CD14-positive monocyte (primary cell): ENCODE measurements at regions not wholly inside any gene's neighbourhood (a gene's known extent, or its start where the extent isn't known, plus 50 kb on each side); places are given as distances from the start of the nearest gene placed in this dataset.
"Not testable (repeated sequence)": the region's sequence is repeated elsewhere in the genome, so short reads cannot be mapped to it uniquely, and the experiment has no call there.

Experiments
- DNase-seq, 3 donors: peaks; one replicate each; pipeline ENCODE4 v3.0.0-alpha.2; 2011 to 2022
- H2AFZ ChIP-seq: 2 replicates; pipeline ENCODE4 v1.6.0; 2012; ENCODE audit warnings: mild to moderate bottlenecking, low read depth, low read length, inconsistent platforms; ENCODE audit not compliant: insufficient read depth, poor library complexity, severe bottlenecking
- H3K27ac ChIP-seq, 2 donors: 1 replicate in 1 of 2; 2 replicates in 1 of 2; pipeline ENCODE4 v1.5.1; 2012 to 2013; ENCODE audit warnings: low read length in 2 of 2, control low read depth in 1 of 2, inconsistent platforms in 1 of 2, low read depth in 1 of 2, mild to moderate bottlenecking in 1 of 2
- H3K27me3 ChIP-seq, 2 donors: one replicate each; pipeline versions ENCODE4 v1.6.0 to v1.6.1; 2011 to 2013; ENCODE audit warnings: low read length in 2 of 2; ENCODE audit not compliant: control insufficient read depth in 2 of 2, insufficient read depth in 2 of 2
- H3K36me3 ChIP-seq, 2 donors: replicated peaks in 1 of 2; 1 replicate in 1 of 2; 2 replicates in 1 of 2; pipeline versions ENCODE4 v1.5.1 to v1.6.1; 2012 to 2013; ENCODE audit warnings: low read length in 2 of 2, control low read depth in 1 of 2, inconsistent platforms in 1 of 2, mild to moderate bottlenecking in 1 of 2; ENCODE audit not compliant: insufficient read depth in 2 of 2, control insufficient read depth in 1 of 2
- H3K4me1 ChIP-seq, 2 donors: 1 replicate in 1 of 2; 2 replicates in 1 of 2; pipeline versions ENCODE4 v1.5.1 to v1.6.1; 2012 to 2013; ENCODE audit warnings: low read length in 2 of 2, control low read depth in 1 of 2, inconsistent platforms in 1 of 2, mild to moderate bottlenecking in 1 of 2, moderate library complexity in 1 of 2; ENCODE audit not compliant: insufficient read depth in 2 of 2, control insufficient read depth in 1 of 2
- H3K4me2 ChIP-seq: replicated peaks from 2 replicates; pipeline ENCODE3; 2012; ENCODE audit warnings: low read length, moderate library complexity, mild to moderate bottlenecking; ENCODE audit not compliant: poor library complexity, severe bottlenecking; ENCODE audit errors: extremely low read depth
- H3K4me3 ChIP-seq, 3 experiments: fragments of 200-600 bp in 1 of 3; sonication (generic) in 1 of 3; replicated peaks in 1 of 3; 1 replicate in 2 of 3; 2 replicates in 1 of 3; pipeline ENCODE4 v1.5.1; 2011 to 2013; ENCODE audit warnings: low read length in 3 of 3, mild to moderate bottlenecking in 3 of 3, control low read depth in 2 of 3, low read depth in 2 of 3, inconsistent platforms in 1 of 3, moderate library complexity in 1 of 3
- H3K79me2 ChIP-seq: 2 replicates; pipeline ENCODE4 v1.6.0; 2012; ENCODE audit warnings: mild to moderate bottlenecking, control low read depth, inconsistent platforms, low read length, moderate library complexity; ENCODE audit not compliant: insufficient read depth
- H3K9ac ChIP-seq: 2 replicates; pipeline ENCODE4 v1.6.0; 2017; ENCODE audit warnings: low read length, mild to moderate bottlenecking; ENCODE audit not compliant: insufficient read depth, poor library complexity, severe bottlenecking
- H3K9me3 ChIP-seq, 2 donors: replicated peaks in 1 of 2; 1 replicate in 1 of 2; 2 replicates in 1 of 2; pipeline versions ENCODE4 v1.5.1 to v1.6.1; 2012 to 2013; ENCODE audit warnings: low read length in 2 of 2, control low read depth in 1 of 2; ENCODE audit not compliant: control insufficient read depth in 1 of 2, insufficient read depth in 1 of 2
- H4K20me1 ChIP-seq: 2 replicates; pipeline ENCODE4 v1.6.0; 2012; ENCODE audit warnings: mild to moderate bottlenecking, low read length, control low read depth, moderate library complexity; ENCODE audit not compliant: insufficient read depth
- H3K27ac Mint-ChIP-seq, 7 donors: one replicate each; pipeline ENCODE4 v1.8.0; 2020; ENCODE audit warnings: mild to moderate bottlenecking in 7 of 7, mixed read lengths in 7 of 7, moderate library complexity in 6 of 7, inconsistent platforms in 2 of 7
- H3K27me3 Mint-ChIP-seq, 3 donors: one replicate each; pipeline ENCODE4 v1.8.0; 2021 to 2022; ENCODE audit warnings: low read depth in 3 of 3, mild to moderate bottlenecking in 3 of 3, mixed read lengths in 3 of 3, moderate library complexity in 3 of 3, inconsistent platforms in 1 of 3
- H3K36me3 Mint-ChIP-seq, 2 donors: one replicate each; pipeline ENCODE4 v1.8.0; 2020; ENCODE audit warnings: mixed read lengths in 2 of 2, inconsistent platforms in 1 of 2, mild to moderate bottlenecking in 1 of 2
- H3K4me1 Mint-ChIP-seq: one replicate; pipeline ENCODE4 v1.8.0; 2020; ENCODE audit warnings: mild to moderate bottlenecking, mixed read lengths
- H3K4me3 Mint-ChIP-seq, 2 donors: one replicate each; pipeline ENCODE4 v1.8.0; 2020; ENCODE audit warnings: mild to moderate bottlenecking in 2 of 2, mixed read lengths in 2 of 2, moderate library complexity in 1 of 2
- H3K9me3 Mint-ChIP-seq, 7 donors: one replicate each; pipeline ENCODE4 v1.8.0; 2020 to 2022; ENCODE audit warnings: mixed read lengths in 7 of 7, mild to moderate bottlenecking in 6 of 7, moderate library complexity in 6 of 7, inconsistent platforms in 2 of 7
- WGBS: methylation state at CpG from one replicate; pipeline ENCODE4 v1.1.5; 2013; ENCODE audit warnings: missing lambda C conversion rate; ENCODE audit not compliant: insufficient coverage; 5-methylcytosine and 5-hydroxymethylcytosine counted together
- intact Hi-C, 2 donors: fragments of 100-400 bp; cut with micrococcal nuclease; formaldehyde crosslinking; loops; one replicate each; pipeline versions ENCODE4 v1.15.0 to v1.15.1; 2023
- TF ChIP-seq, protein P1 (sequence below): fragments of 200-600 bp; IDR thresholded peaks from one replicate; pipeline ENCODE4 v1.8.0; 2022; ENCODE audit warnings: antibody characterized with exemption, mild to moderate bottlenecking

GRCh38 chr2:43068041-43068533 lies 158.3 kb downstream of the ZFP36L2 start:
- Histone ChIP-seq H2AFZ (no peak overlapping the region), H3K27me3 (no peaks in the 10 kb centered on the region), H3K9me3 (no peaks in the 10 kb centered on the region), H3K9ac (no peak overlapping the region), H4K20me1 (no peaks in the 10 kb centered on the region), H3K36me3 (no peaks in the 10 kb centered on the region), H3K4me3 (no peak overlapping the region), H3K27ac (no peak overlapping the region), H3K4me1 (peaks cover 12 to 20% of the 10 kb centered on the region in 2 donors), H3K79me2 (no peaks in the 10 kb centered on the region), H3K4me2 (no peak overlapping the region)
- H3K9me3 Mint-ChIP-seq = peaks cover 0 to 3% (median 0%) of the 10 kb centered on the region in 7 donors
- H3K27me3 Mint-ChIP-seq = peaks cover 2 to 6% (median 3%) of the 10 kb centered on the region in 3 donors
- no peak for DNase-seq
- TF ChIP-seq, protein P1, sequence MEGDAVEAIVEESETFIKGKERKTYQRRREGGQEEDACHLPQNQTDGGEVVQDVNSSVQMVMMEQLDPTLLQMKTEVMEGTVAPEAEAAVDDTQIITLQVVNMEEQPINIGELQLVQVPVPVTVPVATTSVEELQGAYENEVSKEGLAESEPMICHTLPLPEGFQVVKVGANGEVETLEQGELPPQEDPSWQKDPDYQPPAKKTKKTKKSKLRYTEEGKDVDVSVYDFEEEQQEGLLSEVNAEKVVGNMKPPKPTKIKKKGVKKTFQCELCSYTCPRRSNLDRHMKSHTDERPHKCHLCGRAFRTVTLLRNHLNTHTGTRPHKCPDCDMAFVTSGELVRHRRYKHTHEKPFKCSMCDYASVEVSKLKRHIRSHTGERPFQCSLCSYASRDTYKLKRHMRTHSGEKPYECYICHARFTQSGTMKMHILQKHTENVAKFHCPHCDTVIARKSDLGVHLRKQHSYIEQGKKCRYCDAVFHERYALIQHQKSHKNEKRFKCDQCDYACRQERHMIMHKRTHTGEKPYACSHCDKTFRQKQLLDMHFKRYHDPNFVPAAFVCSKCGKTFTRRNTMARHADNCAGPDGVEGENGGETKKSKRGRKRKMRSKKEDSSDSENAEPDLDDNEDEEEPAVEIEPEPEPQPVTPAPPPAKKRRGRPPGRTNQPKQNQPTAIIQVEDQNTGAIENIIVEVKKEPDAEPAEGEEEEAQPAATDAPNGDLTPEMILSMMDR = no peak
- WGBS = 94% methylated on average over 48 of the region's 51 CpGs
- H3K4me1 Mint-ChIP-seq = peaks cover 28% of the 10 kb centered on the region
- no peak overlapping the region for H3K27ac Mint-ChIP-seq
- H3K4me3 Mint-ChIP-seq = peak overlapping the region; percentile 21 to 58
- intact Hi-C loops = no loop called here
- H3K36me3 Mint-ChIP-seq = peaks cover 0 to 2% of the 10 kb centered on the region in 2 donors

GRCh38 chr2:43067254-43068040 lies 159.0 kb downstream of the ZFP36L2 start:
- H3K9me3 ChIP-seq = no peaks in the 10 kb centered on the region
- Mint-ChIP-seq H3K27ac (peak overlapping the region in 1 of 7 donors; percentile 3), H3K4me3 (peak overlapping the region; percentile 21 to 58), H3K27me3 (peaks cover 2 to 6% (median 3%) of the 10 kb centered on the region in 3 donors), H3K9me3 (peaks cover 0 to 3% (median 0%) of the 10 kb centered on the region in 7 donors), H3K4me1 (peaks cover 27% of the 10 kb centered on the region), H3K36me3 (peaks cover 0 to 2% of the 10 kb centered on the region in 2 donors)
- H3K4me3 ChIP-seq = no peak overlapping the region
- H3K4me1 ChIP-seq = peaks cover 11 to 17% of the 10 kb centered on the region in 2 donors
- H2AFZ ChIP-seq = no peak overlapping the region
- no peaks in the 10 kb centered on the region for H3K79me2 ChIP-seq
- no peaks in the 10 kb centered on the region for H4K20me1 ChIP-seq
- no peaks in the 10 kb centered on the region for H3K27me3 ChIP-seq
- H3K27ac ChIP-seq = no peak overlapping the region
- no peaks in the 10 kb centered on the region for H3K36me3 ChIP-seq
- no peak overlapping the region for H3K9ac ChIP-seq
- no peak overlapping the region for H3K4me2 ChIP-seq
- no peak for DNase-seq
- TF ChIP-seq, protein P1 = no peak
- intact Hi-C loops = no loop called here
- 89% methylated on average over 13 of the region's 14 CpGs for WGBS

GRCh38 chr2:43066541-43067253 lies 159.7 kb downstream of the ZFP36L2 start:
- H3K27ac ChIP-seq, H3K36me3 ChIP-seq, H3K9me3 Mint-ChIP-seq, intact Hi-C loops, H3K9me3 ChIP-seq, H3K4me3 Mint-ChIP-seq, H3K4me3 ChIP-seq, H3K79me2 ChIP-seq, H2AFZ ChIP-seq, H3K4me2 ChIP-seq, H4K20me1 ChIP-seq, DNase-seq, H3K36me3 Mint-ChIP-seq, H3K27me3 ChIP-seq, H3K9ac ChIP-seq, H3K27me3 Mint-ChIP-seq: not testable (repeated sequence)
- Mint-ChIP-seq H3K4me1 (peaks cover 27% of the 10 kb centered on the region), H3K27ac (peak overlapping the region in 1 of 7 donors; percentile 56)
- H3K4me1 ChIP-seq = peaks cover 11 to 17% of the 10 kb centered on the region in 2 donors
- 88% methylated on average over 16 of the region's 20 CpGs for WGBS
